ENCODE measurements at regions not wholly inside any gene's neighbourhood (a gene's known extent, or its start where the extent isn't known, plus 50 kb on each side); places are given as distances from the start of the nearest gene placed in this dataset.

GRCh38 chr1:193767886-193768285, 581.5 kb upstream of the B3GALT2 start:
- no peaks in the 10 kb centered on the region for H3K9me3 ChIP-seq
- no peaks in the 10 kb centered on the region for H3K9me3 Mint-ChIP-seq (ENCODE audit: unreplicated experiment)
- intact Hi-C loops (cut with micrococcal nuclease; ENCODE audit: unreplicated experiment): no loop called here
- H3K27ac Mint-ChIP-seq (ENCODE audit: unreplicated experiment): no peak overlapping the region
- no peaks in the 10 kb centered on the region for H3K27me3 ChIP-seq (replicated peaks; ENCODE audit: control insufficient read depth, insufficient read depth, low read length)
- no peak overlapping the region for H3K4me3 ChIP-seq (ENCODE audit: low read depth, low read length)
- H3K36me3 ChIP-seq (ENCODE audit: control insufficient read depth, insufficient read depth, low read length): no peaks in the 10 kb centered on the region
- H3K4me3 Mint-ChIP-seq (ENCODE audit: unreplicated experiment): no peak overlapping the region
- no peaks in the 10 kb centered on the region for H3K36me3 Mint-ChIP-seq (ENCODE audit: insufficient read depth, unreplicated experiment)
- no peaks in the 10 kb centered on the region for H3K4me1 ChIP-seq
- no peaks in the 10 kb centered on the region for H3K4me1 Mint-ChIP-seq (ENCODE audit: low read depth, unreplicated experiment)
- BruUV-seq (replicated peaks): no TSS peak
- no peaks in the 10 kb centered on the region for H3K27me3 Mint-ChIP-seq (ENCODE audit: insufficient read depth, unreplicated experiment)
- ChIA-PET POLR2A (no interaction called here), CTCF (no interaction called here)
- no peak for DNase-seq
- no peak for TF ChIP-seq CTCF (IDR thresholded peaks at IDR 0.05; ENCODE audit: insufficient read depth in 1 of 2, low read depth in 1 of 2, low read length in 1 of 2, severe bottlenecking in 1 of 2, unreplicated experiment in 1 of 2)

- TF ChIP-seq CTCF (IDR thresholded peaks at IDR 0.05; ENCODE audit: insufficient read depth in 1 of 2, low read depth in 1 of 2, low read length in 1 of 2, severe bottlenecking in 1 of 2, unreplicated experiment in 1 of 2): no peak
- H3K4me1 Mint-ChIP-seq (ENCODE audit: low read depth, unreplicated experiment): no peaks in the 10 kb centered on the region
- H3K27me3 Mint-ChIP-seq (ENCODE audit: insufficient read depth, unreplicated experiment): no peaks in the 10 kb centered on the region
- no peak overlapping the region for H3K27ac Mint-ChIP-seq (ENCODE audit: unreplicated experiment)
- H3K27me3 ChIP-seq (replicated peaks; ENCODE audit: control insufficient read depth, insufficient read depth, low read length): no peaks in the 10 kb centered on the region
- POLR2A ChIA-PET: no interaction called here
- H3K9me3 Mint-ChIP-seq (ENCODE audit: unreplicated experiment): no peaks in the 10 kb centered on the region
- H3K36me3 ChIP-seq (ENCODE audit: control insufficient read depth, insufficient read depth, low read length): no peaks in the 10 kb centered on the region
- no peak overlapping the region for H3K4me3 Mint-ChIP-seq (ENCODE audit: unreplicated experiment)
- intact Hi-C loops (cut with micrococcal nuclease; ENCODE audit: unreplicated experiment): no loop called here
- DNase-seq: no peak
- no TSS peak for BruUV-seq (replicated peaks)
- no peaks in the 10 kb centered on the region for H3K9me3 ChIP-seq
- CTCF ChIA-PET: no interaction called here
- no peak overlapping the region for H3K4me3 ChIP-seq (ENCODE audit: low read depth, low read length)
- no peaks in the 10 kb centered on the region for H3K36me3 Mint-ChIP-seq (ENCODE audit: insufficient read depth, unreplicated experiment)
- no peaks in the 10 kb centered on the region for H3K4me1 ChIP-seq
These were observed 579.9 kb upstream of the B3GALT2 start for GRCh38 chr1:193766329-193766728.

- no TSS peak for BruUV-seq (replicated peaks)
These were observed 576.9 kb upstream of the B3GALT2 start for GRCh38 chr1:193763266-193763665.

More at GRCh38 chr1:193763266-193763665, 576.9 kb upstream of the B3GALT2 start:
- H3K9me3 ChIP-seq: no peaks in the 10 kb centered on the region
- H3K36me3 ChIP-seq (ENCODE audit: control insufficient read depth, insufficient read depth, low read length): no peaks in the 10 kb centered on the region
- CTCF ChIA-PET: no interaction called here
- Mint-ChIP-seq H3K36me3 (ENCODE audit: insufficient read depth, unreplicated experiment) (no peaks in the 10 kb centered on the region), H3K27me3 (ENCODE audit: insufficient read depth, unreplicated experiment) (no peaks in the 10 kb centered on the region), H3K27ac (ENCODE audit: unreplicated experiment) (no peak overlapping the region), H3K4me1 (ENCODE audit: low read depth, unreplicated experiment) (no peaks in the 10 kb centered on the region), H3K9me3 (ENCODE audit: unreplicated experiment) (no peaks in the 10 kb centered on the region), H3K4me3 (ENCODE audit: unreplicated experiment) (no peak overlapping the region)
- TF ChIP-seq CTCF (IDR thresholded peaks at IDR 0.05; ENCODE audit: insufficient read depth in 1 of 2, low read depth in 1 of 2, low read length in 1 of 2, severe bottlenecking in 1 of 2, unreplicated experiment in 1 of 2): no peak
- H3K4me1 ChIP-seq: no peaks in the 10 kb centered on the region
- H3K4me3 ChIP-seq (ENCODE audit: low read depth, low read length): no peak overlapping the region
- no peaks in the 10 kb centered on the region for H3K27me3 ChIP-seq (replicated peaks; ENCODE audit: control insufficient read depth, insufficient read depth, low read length)
- POLR2A ChIA-PET: no interaction called here
- no peak for DNase-seq
- intact Hi-C loops (cut with micrococcal nuclease; ENCODE audit: unreplicated experiment): no loop called here
